ENCODE measurements at regions not wholly inside any gene's neighbourhood (a gene's known extent, or its start where the extent isn't known, plus 50 kb on each side); places are given as distances from the start of the nearest gene placed in this dataset.

DNA sequence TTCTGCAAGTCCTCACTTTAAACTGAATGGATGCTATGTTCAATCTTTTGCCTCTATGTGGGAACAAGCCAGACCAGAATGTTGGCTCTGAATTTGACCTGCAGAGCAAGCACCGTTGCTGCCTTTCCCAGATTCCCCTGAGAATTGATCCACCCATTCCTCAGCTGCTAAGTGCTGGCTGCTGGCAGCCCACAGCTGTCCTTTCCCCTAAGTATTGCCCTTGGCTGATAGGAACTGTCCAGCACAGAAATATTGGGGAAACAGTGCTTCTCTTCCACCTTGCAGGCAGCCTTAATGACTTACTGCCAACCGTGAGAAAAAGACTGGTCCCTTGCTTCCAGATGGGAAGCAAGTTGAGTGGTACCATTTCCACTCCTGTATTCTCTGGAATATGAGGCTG, 475.9 kb downstream of the PDHA2 start:
- TF ChIP-seq CEBPB (IDR thresholded peaks at IDR 0.05) = no peak
- no peak for TF ChIP-seq EGR1 (IDR thresholded peaks at IDR 0.05)

Data from Ishikawa (cell line).